Sciatic nerve (tissue), 2 donors: ENCODE measurements at regions not wholly inside any gene's neighbourhood (a gene's known extent, or its start where the extent isn't known, plus 50 kb on each side); places are given as distances from the start of the nearest gene placed in this dataset.

Source experiments
- ATAC-seq: fragments of 200-7000 bp; cut with Tn5 transposase; one replicate; pipeline ENCODE4 v1.9.1; 2020; ENCODE audit warnings: mild to moderate bottlenecking, moderate library complexity
- DNase-seq: peaks from one replicate; pipeline ENCODE4 v3.0.0-alpha.2; 2020; ENCODE audit warnings: low spot score
- intact Hi-C: fragments of 100-400 bp; cut with DNase I; formaldehyde crosslinking; loops from one replicate; pipeline ENCODE4 v1.14.2; 2022
- donor health status: DM: no; HTN: no; CAD: no.
- donor health status: DM: no; HTN: no; CAD: no.

DNA sequence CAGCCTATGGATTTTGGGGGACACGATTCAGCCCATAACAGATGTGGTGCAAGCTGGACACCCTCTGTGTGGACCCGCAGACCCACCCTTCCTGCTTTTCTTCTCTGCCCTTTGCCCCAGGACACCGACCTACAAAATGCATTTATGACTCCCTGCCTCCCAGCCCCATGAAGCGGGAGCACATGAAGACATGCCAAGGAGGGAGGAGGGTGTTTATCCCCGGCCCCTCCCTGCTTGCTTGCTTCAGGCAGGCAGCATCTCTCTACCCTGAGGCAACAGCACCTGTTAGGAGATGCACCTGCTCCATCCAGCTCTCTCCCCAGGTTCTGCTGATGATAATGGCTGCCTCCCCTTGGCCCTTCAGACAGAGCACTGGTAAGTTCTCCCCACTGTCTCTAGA, 187.5 kb downstream of the PSMG1 start:
- intact Hi-C loops = no loop called here
- DNase-seq (no peak), ATAC-seq (no peak)

DNA sequence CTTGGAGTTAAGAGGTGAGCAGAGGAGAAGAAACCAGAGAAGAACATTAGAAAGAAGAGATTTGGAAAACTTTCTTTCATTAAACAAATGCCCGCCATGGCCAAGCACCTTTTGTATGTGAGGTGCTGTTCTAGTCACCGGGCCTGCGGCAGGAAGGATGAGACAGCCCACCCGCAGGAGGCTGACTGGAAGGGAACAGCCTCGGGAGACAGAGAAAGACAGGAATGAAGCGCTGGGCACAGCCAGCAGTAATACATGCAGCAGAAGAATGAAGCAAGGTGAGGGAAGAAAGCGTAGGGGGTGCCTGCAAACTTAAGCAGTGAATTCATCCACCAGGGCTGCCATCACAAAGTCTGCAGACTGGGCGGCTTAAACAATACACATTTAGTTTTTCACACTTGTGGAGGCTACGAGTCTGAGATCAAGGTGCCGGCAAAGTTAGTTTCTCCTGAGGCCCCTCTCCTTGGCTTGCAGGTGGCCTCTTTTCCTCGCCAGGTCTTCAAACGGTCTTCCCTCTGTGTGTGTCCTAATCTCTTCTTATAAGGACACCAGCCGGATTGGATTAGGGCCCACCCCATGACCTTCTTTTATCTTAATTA, 188.1 kb downstream of the PSMG1 start:
- DNase-seq (no peak), ATAC-seq (no peak)
- intact Hi-C loops = no loop called here

- no peak for ATAC-seq
- intact Hi-C loops = no loop called here
- DNase-seq = no peak
Observed at GRCh38 chr21:38994042-38994441, 188.3 kb downstream of the ETS2 start.

DNA sequence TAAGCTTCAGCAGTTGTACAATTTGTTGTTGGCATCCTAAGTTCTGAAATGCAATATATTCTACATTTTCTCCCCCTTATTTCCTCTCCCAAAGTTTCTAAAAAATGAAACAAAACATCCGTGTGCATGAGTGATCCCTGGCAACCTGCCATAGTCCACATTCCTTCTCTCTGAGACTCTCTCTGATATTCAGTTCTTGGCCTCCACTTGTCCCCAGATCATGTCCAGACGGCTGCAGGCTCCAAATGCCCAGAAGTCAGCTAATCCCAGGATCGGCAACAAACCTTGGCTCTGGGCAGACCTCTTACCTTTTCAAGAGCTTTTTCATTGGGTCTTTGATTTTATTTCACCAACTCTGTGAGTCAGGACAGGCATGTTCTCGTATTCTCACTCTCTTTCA, 187.8 kb downstream of the ETS2 start:
- peak; percentile 52 for ATAC-seq
- peak; percentile 78 for DNase-seq
- intact Hi-C loops = no loop called here

DNA sequence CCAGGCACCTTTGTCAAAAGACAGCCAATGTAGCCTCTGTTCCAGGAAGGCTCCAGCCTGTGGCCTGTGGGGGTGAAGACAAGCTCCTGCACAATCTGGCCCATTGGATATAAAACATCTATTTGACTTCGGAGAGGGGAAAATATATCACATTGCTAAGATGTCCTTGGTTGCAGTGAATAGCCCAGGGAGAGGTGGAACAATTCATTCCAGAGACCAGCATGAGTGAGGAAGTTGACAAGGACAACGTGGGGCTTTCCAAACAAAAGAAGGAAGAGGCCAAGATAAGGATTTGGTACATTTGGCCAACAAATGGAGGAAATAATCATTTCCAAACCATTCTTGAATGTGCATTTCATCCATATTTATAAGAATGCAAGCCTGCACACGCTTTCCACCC, 187.0 kb downstream of the ETS2 start:
- DNase-seq (no peak), ATAC-seq (no peak)
- intact Hi-C loops = no loop called here

DNA sequence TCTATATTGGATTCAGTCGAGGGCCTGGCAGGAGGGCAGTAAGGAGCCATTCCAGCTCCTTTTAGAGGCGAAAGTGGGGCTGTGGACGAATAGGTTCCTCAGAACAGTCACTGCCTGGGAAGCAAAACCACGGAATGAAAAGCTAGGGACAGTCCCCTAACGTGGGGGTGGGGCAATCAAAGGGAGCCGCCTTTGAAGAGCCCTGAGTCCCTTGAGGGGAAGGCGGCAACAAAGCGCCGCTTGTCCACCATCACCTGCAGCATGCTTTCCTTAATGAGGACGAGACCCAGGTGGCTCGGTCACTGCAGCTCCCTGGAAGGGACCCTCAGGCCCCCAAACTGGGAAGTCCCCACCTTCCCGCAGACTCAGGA, 184.7 kb downstream of the ETS2 start:
- DNase-seq = no peak
- no peak for ATAC-seq
- intact Hi-C loops = no loop called here

- ATAC-seq (no peak), DNase-seq (no peak)
- intact Hi-C loops = no loop called here
Observed at GRCh38 chr21:38989745-38990423, 184.2 kb downstream of the ETS2 start.

DNA sequence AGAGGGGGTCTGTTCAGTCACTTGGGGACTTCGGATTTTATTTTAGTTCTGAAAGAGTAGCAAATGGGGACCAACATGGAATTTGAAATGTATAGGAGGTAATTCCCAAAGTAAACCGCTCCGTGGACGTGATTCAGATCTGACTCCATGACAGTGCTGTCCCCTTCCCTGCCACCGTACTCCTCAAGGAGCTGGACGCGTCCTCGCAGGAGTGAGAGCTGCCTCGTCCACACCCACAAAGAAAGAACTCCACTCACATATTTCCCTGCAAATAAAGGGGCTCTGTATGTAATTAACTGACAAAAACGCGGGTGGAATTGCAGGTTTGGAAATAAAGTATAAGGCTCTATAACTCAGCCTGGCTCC, 183.6 kb downstream of the ETS2 start:
- DNase-seq (no peak), ATAC-seq (no peak)
- intact Hi-C loops = no loop called here

DNA sequence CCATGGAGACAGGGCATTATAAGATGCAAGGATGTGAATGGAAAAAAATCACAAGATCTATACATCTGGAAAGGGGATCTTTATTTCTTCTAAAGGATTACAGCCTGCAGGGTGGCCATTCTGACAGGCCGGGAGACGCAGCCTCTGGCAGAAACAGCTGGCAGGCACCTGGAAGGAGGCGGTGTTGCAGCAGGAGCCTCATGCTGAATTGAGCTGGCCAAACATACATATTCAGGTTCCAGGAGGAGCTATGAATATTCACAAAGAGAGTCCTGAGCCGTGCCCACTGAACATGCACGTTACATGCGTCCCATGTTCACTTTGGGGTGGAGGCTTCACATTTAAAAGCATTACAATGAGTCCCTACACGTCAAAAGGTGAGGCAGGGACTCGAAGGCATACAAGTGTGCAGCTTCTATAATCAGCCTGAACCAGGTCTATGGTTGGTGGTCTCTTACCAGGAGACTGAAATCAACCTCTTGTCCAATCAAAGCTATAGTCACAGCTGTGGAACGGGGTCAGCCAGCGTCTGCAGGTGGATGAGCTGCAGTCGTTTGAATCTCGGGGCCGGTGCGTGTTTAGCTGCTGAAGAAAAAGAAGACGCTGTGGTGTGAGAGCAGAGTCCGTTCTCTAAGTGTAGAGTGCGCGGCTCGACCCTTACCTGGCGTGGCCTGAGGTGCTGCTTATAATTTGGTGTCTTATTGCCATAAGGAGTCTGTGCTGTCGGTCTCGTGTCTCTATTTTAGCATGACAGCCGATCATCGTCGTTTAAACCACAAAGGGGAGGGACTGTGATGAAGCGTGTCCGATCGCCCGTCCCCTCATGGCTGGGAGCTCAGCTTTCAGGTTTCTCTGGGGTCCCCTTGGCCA, 183.0 kb downstream of the ETS2 start:
- no peak for ATAC-seq
- no peak for DNase-seq
- intact Hi-C loops = no loop called here

DNA sequence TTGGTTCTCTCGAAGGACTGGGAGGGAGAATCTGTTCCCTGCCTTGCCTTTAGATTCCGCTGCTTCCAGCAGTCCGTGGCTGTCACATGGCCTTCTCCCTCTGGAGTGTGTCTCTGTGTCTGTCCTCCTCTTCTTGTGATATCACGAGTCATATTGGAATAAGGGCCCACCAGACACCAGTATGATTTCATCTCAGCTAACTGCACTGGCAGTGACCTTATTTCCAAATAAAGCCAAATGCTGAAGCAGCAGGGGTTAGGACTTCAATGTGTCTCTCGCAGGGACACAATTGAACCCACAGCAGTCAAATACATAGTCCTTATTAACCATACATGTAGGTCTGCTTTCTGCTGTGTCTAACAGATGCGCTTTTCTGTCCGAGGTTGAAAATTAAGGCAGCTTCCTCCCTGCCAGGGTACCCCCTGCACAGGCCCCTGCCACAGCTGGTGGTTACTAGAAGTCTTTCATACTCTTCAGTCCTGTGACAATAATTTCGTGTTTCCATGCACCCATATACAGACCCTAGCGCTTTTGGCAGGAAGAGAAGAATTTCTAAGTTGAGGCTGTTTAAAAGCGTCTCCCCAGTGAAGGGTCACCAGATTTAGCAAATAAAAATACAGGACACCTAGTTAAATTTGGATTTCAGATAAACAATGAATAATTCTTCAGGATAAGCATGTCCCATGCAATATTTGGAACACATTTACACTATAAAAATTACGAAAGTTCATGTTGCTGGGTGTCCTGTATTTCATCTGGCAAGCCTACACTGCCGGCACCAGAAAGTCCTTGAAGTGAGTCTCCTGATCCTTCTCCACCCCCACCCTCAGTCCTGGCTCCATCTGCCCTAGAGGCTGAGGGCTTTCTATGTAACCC, 182.1 kb downstream of the ETS2 start:
- ATAC-seq (no peak), DNase-seq (no peak)
- intact Hi-C loops = no loop called here

DNA sequence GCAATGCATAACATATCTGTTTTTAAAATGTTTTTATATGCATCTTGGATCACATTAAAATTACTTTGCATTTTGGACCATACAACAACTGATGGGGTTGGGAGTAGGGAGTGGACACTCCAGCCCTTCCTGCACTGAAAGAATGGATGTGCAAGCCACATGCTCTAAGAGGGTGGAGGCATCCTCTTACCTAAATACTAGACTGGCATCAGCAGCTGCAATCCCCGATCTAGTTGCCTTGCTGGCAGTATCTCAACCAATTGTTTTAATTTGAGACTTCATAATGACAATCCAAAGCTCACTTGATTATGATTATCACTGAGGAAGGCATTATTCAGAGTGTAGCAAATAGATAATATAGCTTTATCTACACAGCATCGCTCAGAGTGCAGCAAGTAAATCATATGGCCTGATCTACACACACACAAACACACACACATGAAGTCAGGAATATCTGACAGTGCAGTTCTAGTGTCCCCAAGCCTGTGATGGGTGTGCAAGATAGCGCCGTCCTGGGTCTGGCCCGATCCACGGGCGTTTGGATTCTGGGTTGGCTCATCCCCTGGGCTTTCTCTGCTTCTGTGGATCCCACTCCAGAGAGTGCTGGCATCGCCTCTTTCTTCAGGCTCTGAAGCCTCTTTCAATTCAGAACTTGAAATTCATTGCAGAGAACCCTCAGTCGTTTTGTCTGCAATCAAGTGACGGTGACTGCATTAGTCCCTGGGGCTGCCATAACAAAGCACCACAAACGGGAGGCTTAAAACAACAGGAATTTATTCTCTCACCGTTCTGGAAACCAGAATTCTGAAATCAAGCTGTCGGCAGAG, 181.3 kb downstream of the ETS2 start:
- ATAC-seq (no peak), DNase-seq (no peak)
- intact Hi-C loops = no loop called here

- ATAC-seq = no peak
- intact Hi-C loops = no loop called here
Observed at GRCh38 chr21:38986406-38986805, 180.7 kb downstream of the ETS2 start.

GRCh38 chr21:38985568-38986378, 180.0 kb downstream of the ETS2 start:
- peak; percentile 89 for ATAC-seq
- DNase-seq = peak; percentile 84
- intact Hi-C loops = no loop called here

More at GRCh38 chr21:38986406-38986805, 180.7 kb downstream of the ETS2 start:
- no peak for DNase-seq

DNA sequence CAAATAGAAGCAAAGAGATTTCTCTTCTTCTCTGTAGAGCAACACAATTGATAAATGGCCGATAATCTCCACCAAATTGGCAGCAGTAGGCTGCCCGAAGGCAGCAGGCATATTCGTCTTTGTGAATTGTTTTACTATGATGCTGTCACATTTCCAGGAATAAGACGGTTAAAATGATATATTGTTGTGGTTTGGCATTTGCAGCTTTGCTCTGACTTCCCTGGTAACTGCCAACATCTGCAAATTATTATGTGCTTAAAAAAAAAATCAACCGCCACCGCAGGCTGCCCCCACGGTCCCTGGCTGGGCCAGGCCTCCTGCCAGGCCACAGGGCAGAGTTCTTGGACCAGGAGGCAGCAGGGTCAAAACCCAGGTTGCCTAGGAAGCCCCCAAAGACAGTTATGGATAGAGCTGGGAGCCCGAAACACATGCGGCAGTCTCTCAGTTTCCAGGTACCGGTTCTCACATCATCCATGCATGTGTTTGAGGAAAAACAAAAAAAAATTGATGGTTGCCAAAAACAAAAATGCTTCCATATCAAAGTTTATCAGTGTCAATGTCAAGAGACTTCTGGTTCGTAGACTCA, 179.3 kb downstream of the ETS2 start:
- DNase-seq (no peak), ATAC-seq (peak; percentile 77)
- intact Hi-C loops = no loop called here

- intact Hi-C loops = no loop called here
- peak; percentile 45 for ATAC-seq
- DNase-seq = no peak
Observed at GRCh38 chr21:38984568-38984967, 178.8 kb downstream of the ETS2 start.

DNA sequence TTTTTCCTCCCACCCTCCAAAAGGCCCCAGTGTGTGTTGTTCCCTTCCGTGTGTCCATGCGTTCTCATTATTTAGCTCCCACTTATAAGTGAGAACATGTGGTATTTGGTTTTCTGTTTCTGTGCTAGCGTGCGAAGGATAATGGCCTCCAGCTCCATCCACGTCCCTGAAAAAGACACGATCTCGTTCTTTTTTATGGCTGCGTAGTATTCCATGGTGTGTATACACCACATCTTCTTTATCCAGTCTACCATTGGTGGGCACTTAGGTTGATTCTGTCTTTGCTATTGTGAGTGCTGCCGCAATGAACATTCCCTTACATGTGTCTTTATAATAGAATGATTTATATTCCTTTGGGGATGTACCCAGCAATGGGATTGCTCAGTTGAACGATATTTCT, 177.8 kb downstream of the ETS2 start:
- ATAC-seq (no peak), DNase-seq (no peak)
- intact Hi-C loops = no loop called here

- no peak for ATAC-seq
- intact Hi-C loops = no loop called here
- no peak for DNase-seq
Observed at GRCh38 chr21:38982804-38983203, 177.1 kb downstream of the ETS2 start.
